Activated CD4-positive, alpha-beta T cell treated with anti-CD3 and anti-CD28 coated beads, Interleukin-10, Interleukin-2, amounts not matched to agents 100 ng/mL and 50 ng/mL, durations not matched to agents 16 hours and 8 hours (primary cell): ENCODE measurements at regions not wholly inside any gene's neighbourhood (a gene's known extent, or its start where the extent isn't known, plus 50 kb on each side); places are given as distances from the start of the nearest gene placed in this dataset.
"Not testable (repeated sequence)": the region's sequence is repeated elsewhere in the genome, so short reads cannot be mapped to it uniquely, and the experiment has no call there.

Source experiments
- DNase-seq: peaks from one replicate; pipeline ENCODE4 v3.0.0-alpha.2; 2020

GRCh38 chr10:28449382-28449781 is 83.5 kb upstream of the WAC start:
- DNase-seq = no peak

- no peak for DNase-seq
Measured at GRCh38 chr10:28449926-28450325, 83.0 kb upstream of the WAC start.

- no peak for DNase-seq
Measured at GRCh38 chr10:28453926-28454325, 79.0 kb upstream of the WAC start.

- DNase-seq = no peak
Measured at GRCh38 chr10:28457110-28457509, 75.8 kb upstream of the WAC start.

GRCh38 chr10:28457873-28458272 is 75.0 kb upstream of the WAC start:
- not testable (repeated sequence) for DNase-seq

GRCh38 chr10:28459453-28460144 is 73.3 kb upstream of the WAC start:
- peak; percentile 1 for DNase-seq

GRCh38 chr10:28463141-28463540 is 69.8 kb upstream of the WAC start:
- no peak for DNase-seq

GRCh38 chr10:28463676-28464395 is 69.1 kb upstream of the WAC start:
- no peak for DNase-seq

- no peak for DNase-seq
Measured at GRCh38 chr10:28467615-28468014, 65.3 kb upstream of the WAC start.

GRCh38 chr10:28468707-28469483 is 64.0 kb upstream of the WAC start:
- DNase-seq = no peak

GRCh38 chr10:28470873-28471651 is 61.9 kb upstream of the WAC start:
- DNase-seq = no peak

- DNase-seq = no peak
Measured at GRCh38 chr10:28471652-28472050, 61.3 kb upstream of the WAC start.

- no peak for DNase-seq
Measured at GRCh38 chr10:28478646-28479045, 54.3 kb upstream of the WAC start.

- DNase-seq = no peak
Measured at GRCh38 chr10:28479425-28479865, 53.5 kb upstream of the WAC start.

GRCh38 chr10:28479927-28480627 is 52.8 kb upstream of the WAC start:
- no peak for DNase-seq

GRCh38 chr10:28480628-28480965 is 52.3 kb upstream of the WAC start:
- no peak for DNase-seq

GRCh38 chr10:28481346-28481745 is 51.6 kb upstream of the WAC start:
- not testable (repeated sequence) for DNase-seq

- no peak for DNase-seq
Measured at GRCh38 chr10:28481968-28482367, 51.0 kb upstream of the WAC start.
